ENCODE measurements at regions not wholly inside any gene's neighbourhood (a gene's known extent, or its start where the extent isn't known, plus 50 kb on each side); places are given as distances from the start of the nearest gene placed in this dataset.

DNA sequence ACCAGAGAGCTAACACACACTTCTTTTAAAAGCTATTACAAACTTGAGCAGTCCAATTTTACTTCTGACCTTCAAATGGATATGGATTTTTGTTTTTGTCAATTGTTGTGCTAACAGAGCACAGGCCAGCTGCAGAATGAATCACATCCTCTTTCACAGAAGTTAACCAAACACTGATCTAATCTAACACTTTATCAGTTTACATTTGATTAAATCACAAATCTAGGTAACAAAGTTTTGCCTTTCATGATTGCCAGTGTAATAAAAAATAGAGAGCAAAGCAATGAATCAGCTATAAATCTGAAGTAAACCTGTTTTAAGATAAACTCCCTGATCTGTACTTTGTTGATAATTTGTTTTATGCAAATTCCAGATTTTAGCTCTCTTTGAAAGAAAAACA is 273.1 kb upstream of the RGS6 start:
- TF ChIP-seq, protein P1, sequence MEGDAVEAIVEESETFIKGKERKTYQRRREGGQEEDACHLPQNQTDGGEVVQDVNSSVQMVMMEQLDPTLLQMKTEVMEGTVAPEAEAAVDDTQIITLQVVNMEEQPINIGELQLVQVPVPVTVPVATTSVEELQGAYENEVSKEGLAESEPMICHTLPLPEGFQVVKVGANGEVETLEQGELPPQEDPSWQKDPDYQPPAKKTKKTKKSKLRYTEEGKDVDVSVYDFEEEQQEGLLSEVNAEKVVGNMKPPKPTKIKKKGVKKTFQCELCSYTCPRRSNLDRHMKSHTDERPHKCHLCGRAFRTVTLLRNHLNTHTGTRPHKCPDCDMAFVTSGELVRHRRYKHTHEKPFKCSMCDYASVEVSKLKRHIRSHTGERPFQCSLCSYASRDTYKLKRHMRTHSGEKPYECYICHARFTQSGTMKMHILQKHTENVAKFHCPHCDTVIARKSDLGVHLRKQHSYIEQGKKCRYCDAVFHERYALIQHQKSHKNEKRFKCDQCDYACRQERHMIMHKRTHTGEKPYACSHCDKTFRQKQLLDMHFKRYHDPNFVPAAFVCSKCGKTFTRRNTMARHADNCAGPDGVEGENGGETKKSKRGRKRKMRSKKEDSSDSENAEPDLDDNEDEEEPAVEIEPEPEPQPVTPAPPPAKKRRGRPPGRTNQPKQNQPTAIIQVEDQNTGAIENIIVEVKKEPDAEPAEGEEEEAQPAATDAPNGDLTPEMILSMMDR (IDR thresholded peaks at IDR 0.05): no peak
- TF ChIP-seq POLR2AphosphoS5 (IDR thresholded peaks at IDR 0.05) (no peak), EP300 (IDR thresholded peaks at IDR 0.05) (no peak), POLR2A (IDR thresholded peaks at IDR 0.05; ENCODE audit: low read depth) (no peak)

Data from esophagus muscularis mucosa (tissue), 4 donors.